ENCODE measurements at regions not wholly inside any gene's neighbourhood (a gene's known extent, or its start where the extent isn't known, plus 50 kb on each side); places are given as distances from the start of the nearest gene placed in this dataset.

DNA sequence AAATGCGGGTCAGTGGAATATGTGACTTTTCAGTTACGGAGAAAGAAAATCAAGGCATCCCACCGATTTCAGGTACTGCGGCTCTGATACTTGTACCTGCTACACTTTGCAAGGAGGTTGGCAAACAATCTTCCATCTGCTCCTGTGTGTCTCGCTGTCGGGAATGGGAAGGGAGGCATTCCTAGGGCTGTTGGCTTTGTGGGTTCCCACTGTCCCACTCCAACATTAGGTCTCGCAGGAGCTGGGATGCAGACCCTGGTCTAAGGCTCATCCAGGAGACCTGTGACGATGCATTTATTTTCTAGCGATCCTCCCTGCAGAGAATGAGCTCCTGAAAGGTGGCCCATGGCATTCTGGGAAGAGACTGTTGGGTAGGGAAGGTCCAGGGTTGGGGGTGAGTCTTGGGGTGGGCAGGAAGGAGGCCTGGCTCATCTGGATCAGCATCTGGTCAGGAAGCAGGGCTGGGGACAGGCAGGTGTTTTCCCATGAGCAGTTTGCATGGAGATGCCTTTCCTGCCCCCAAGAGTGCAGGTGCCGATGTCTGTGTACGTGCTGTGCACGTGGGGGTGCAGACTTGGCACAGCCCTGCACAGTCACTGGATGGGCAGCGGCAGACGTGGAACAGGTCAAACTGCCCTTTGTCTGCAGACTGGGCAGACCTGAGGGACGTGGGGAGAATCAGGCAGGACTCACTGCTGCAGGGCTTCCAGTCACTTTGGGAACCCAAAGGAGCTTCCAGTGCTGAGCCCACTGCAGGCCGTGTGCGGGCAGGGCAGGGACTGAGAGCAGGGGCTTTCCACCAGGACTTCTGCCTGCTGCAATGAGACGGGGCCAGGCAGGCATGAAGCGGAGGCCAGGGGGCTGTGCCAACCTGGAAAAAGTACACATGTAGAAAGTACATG is 152.4 kb downstream of the TEX29 start:
- no peak for DNase-seq
- Mint-ChIP-seq H3K27ac (no peak overlapping the region), H3K27me3 (peaks cover 2% of the 10 kb centered on the region)

DNA sequence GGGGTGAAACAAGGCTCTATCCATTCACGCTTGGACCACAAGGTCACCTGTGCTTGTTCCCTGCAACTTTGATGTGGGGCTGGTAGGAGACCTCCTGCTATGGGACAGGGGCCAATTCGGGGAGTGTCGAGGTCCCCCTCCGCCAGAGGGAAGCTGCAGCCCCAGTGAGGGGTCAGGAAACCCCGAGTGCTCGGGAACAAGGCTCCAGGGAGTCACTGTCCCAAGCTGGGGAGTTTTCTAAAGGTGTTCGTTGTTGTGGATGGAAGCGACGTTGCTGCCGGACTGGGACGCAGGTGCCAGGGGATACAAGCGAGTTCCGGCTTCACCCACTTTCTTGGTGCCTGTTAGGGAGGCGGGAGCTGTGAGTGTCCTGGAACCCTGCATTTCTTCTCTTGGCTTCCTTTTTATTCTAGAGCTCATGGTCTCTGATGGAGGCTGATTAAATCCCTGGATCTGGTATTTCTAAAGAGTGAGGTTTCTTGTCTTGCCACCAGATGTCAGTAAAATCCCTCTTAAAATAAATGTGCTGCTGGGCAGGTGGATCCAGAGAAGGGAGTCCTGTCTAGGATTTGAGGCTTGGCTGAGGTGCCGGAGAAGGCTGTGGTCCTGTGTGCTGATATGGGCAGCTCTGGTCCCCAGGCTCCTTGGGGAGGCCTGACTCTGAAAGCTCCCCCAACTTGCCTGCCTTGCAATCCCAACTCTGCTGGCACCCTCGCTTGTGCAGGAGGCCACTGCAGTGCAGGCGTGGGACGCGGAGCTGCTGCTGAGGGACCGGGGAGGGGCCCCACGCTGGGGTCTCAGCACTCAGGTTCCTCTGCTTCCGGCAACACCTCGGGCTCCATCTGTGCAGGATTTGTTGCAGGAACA is 153.9 kb downstream of the TEX29 start:
- no peaks in the 10 kb centered on the region for H3K36me3 Mint-ChIP-seq (ENCODE audit: low read depth)
- H3K9me3 Mint-ChIP-seq = no peaks in the 10 kb centered on the region
- no peaks in the 10 kb centered on the region for H3K4me1 Mint-ChIP-seq
- no peak overlapping the region for H3K4me3 Mint-ChIP-seq
- no peak for DNase-seq
- no peak overlapping the region for H3K27ac Mint-ChIP-seq
- no peak for ATAC-seq
- no peaks in the 10 kb centered on the region for H3K27me3 Mint-ChIP-seq

More for the DNA sequence above, 152.4 kb downstream of the TEX29 start:
- no peaks in the 10 kb centered on the region for H3K4me1 Mint-ChIP-seq
- H3K9me3 Mint-ChIP-seq = no peaks in the 10 kb centered on the region
- H3K36me3 Mint-ChIP-seq (ENCODE audit: low read depth) = no peaks in the 10 kb centered on the region
- no peak overlapping the region for H3K4me3 Mint-ChIP-seq
- peak; percentile 22 for ATAC-seq

DNA sequence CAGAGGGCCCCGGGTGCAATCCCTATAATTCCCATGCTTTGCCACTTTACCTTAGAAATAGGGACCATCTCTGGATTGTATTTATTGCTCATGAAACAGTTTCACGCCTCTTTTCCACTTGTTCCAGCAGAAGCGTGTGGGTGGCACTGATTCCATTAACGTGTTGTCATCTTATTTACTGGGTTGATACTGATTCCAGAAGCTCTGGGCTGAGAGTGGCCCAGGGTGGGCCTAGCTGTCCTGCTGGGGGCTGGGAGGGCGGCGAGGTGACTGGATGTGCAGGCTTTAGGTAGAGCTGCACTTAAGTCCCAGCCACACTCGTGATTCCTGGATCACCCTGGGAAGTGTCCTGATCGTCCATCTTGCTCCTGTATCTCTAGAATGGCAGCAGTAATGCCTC is 155.0 kb downstream of the TEX29 start:
- Mint-ChIP-seq H3K27me3 (no peaks in the 10 kb centered on the region), H3K4me3 (no peak overlapping the region), H3K27ac (no peak overlapping the region), H3K9me3 (no peaks in the 10 kb centered on the region), H3K36me3 (ENCODE audit: low read depth) (no peaks in the 10 kb centered on the region), H3K4me1 (no peaks in the 10 kb centered on the region)
- DNase-seq (no peak), ATAC-seq (no peak)

DNA sequence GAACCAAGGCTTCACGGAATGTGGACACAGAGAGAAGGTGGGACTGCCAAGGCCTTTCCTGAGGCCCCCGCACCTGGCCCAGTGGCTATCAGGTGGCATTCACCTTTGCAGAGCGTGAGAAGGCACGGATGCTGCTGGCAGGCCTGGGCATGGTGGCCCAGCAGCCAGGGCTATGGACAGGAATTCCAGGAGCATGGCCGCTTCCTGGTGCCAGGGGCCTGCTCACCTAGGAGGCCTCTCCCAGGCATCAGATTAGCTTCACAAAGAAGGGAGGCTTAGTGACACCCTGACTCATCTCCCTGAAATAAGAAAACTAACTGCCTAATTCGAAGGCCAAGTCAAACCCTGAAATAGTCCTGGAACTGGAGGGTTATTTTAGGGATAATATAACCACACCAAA is 155.8 kb downstream of the TEX29 start:
- H3K9me3 Mint-ChIP-seq = no peaks in the 10 kb centered on the region
- no peaks in the 10 kb centered on the region for H3K36me3 Mint-ChIP-seq (ENCODE audit: low read depth)
- H3K27ac Mint-ChIP-seq = no peak overlapping the region
- H3K4me1 Mint-ChIP-seq = no peaks in the 10 kb centered on the region
- H3K4me3 Mint-ChIP-seq = no peak overlapping the region
- H3K27me3 Mint-ChIP-seq = no peaks in the 10 kb centered on the region
- DNase-seq (no peak), ATAC-seq (no peak)

DNA sequence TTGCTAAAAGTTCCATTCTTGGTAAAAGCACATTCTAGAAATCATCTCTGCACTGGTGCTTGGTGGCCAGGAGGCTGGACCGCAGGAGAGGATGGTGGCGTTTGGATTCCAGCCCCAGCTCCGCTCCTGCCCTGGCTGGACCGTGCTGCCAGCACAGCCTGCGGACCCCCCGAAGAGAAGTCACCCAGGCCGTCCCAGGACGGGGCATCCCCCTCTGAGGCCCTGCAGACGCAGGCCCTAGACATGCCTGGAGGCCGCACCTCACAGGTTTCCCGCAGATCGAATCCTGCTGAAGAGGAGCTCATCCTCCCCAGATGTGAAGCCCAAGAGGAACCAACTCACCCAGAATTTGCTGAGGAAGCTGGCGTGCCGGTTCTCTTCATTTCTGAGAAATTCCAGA is 159.0 kb downstream of the TEX29 start:
- H3K27ac Mint-ChIP-seq = no peak overlapping the region
- no peak for DNase-seq
- H3K27me3 Mint-ChIP-seq = no peaks in the 10 kb centered on the region
- no peak overlapping the region for H3K4me3 Mint-ChIP-seq
- no peaks in the 10 kb centered on the region for H3K9me3 Mint-ChIP-seq
- ATAC-seq = no peak
- H3K36me3 Mint-ChIP-seq (ENCODE audit: low read depth) = no peaks in the 10 kb centered on the region
- H3K4me1 Mint-ChIP-seq = no peaks in the 10 kb centered on the region

DNA sequence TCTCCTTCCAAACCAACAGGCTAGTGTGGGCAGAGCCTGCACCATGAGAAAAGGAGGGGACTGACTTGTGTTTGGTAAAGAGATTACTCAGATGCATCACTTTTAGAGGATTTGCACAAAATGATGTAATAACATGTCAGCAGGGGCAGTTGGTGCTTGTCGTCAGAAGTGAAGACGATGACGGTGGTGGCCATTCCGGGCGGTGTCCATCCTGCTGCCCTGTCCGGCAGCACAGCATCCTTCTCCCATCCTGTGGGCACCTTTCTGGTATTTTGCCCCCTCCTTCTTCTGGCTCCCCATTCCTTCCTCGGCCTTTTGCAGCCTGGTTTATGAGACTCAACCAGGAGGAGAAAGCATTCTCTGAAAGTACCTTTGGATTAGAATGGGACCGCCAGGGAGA is 160.1 kb downstream of the TEX29 start:
- no peaks in the 10 kb centered on the region for H3K9me3 Mint-ChIP-seq
- ATAC-seq = no peak
- H3K27me3 Mint-ChIP-seq = no peaks in the 10 kb centered on the region
- no peaks in the 10 kb centered on the region for H3K36me3 Mint-ChIP-seq (ENCODE audit: low read depth)
- no peak overlapping the region for H3K4me3 Mint-ChIP-seq
- H3K27ac Mint-ChIP-seq = no peak overlapping the region
- H3K4me1 Mint-ChIP-seq = no peaks in the 10 kb centered on the region
- no peak for DNase-seq

DNA sequence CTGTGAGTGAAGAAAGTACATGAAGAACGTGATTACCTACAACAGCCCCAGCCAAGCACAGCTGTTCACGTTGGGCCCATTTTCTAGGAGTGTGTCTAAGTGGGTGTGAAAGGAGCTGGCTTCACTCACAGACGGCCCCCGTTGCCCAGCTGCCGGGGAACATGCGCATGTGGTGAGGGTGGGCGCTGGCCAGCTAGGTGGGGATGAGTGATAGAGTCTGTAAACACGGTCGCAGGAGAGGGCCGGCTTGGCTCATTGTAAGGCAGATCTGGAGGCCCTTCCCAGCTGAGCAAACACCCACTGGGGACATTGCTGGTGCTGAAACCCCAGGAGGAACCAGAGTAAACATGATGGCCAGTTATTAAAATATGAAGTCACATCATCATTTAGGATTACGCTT is 160.5 kb downstream of the TEX29 start:
- H3K4me1 Mint-ChIP-seq = no peaks in the 10 kb centered on the region
- no peaks in the 10 kb centered on the region for H3K36me3 Mint-ChIP-seq (ENCODE audit: low read depth)
- no peaks in the 10 kb centered on the region for H3K27me3 Mint-ChIP-seq
- H3K4me3 Mint-ChIP-seq = no peak overlapping the region
- H3K27ac Mint-ChIP-seq = no peak overlapping the region
- H3K9me3 Mint-ChIP-seq = no peaks in the 10 kb centered on the region
- ATAC-seq (no peak), DNase-seq (no peak)

DNA sequence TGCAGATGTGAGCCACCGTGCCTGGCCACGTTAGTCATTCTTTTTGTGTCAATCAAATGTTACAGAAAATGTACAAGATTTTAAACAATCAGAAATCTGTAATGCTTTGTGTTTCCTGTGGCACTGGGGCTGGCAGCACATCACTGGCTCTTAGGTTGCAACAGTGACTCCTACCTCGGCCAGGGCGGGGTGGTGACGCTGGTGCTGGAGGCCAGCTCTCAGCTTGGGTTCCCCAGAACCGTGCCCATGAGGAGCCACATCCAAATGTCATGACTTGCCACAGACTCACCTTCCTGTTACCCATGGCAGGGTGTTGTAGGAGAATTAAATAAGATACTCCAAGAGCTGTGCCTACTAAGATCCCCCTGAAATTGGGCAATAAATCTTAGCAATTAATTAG is 161.7 kb downstream of the TEX29 start:
- H3K4me3 Mint-ChIP-seq = no peak overlapping the region
- no peaks in the 10 kb centered on the region for H3K36me3 Mint-ChIP-seq (ENCODE audit: low read depth)
- no peaks in the 10 kb centered on the region for H3K4me1 Mint-ChIP-seq
- ATAC-seq = no peak
- H3K27me3 Mint-ChIP-seq = no peaks in the 10 kb centered on the region
- no peak overlapping the region for H3K27ac Mint-ChIP-seq
- DNase-seq = no peak
- H3K9me3 Mint-ChIP-seq = peaks cover 3% of the 10 kb centered on the region

DNA sequence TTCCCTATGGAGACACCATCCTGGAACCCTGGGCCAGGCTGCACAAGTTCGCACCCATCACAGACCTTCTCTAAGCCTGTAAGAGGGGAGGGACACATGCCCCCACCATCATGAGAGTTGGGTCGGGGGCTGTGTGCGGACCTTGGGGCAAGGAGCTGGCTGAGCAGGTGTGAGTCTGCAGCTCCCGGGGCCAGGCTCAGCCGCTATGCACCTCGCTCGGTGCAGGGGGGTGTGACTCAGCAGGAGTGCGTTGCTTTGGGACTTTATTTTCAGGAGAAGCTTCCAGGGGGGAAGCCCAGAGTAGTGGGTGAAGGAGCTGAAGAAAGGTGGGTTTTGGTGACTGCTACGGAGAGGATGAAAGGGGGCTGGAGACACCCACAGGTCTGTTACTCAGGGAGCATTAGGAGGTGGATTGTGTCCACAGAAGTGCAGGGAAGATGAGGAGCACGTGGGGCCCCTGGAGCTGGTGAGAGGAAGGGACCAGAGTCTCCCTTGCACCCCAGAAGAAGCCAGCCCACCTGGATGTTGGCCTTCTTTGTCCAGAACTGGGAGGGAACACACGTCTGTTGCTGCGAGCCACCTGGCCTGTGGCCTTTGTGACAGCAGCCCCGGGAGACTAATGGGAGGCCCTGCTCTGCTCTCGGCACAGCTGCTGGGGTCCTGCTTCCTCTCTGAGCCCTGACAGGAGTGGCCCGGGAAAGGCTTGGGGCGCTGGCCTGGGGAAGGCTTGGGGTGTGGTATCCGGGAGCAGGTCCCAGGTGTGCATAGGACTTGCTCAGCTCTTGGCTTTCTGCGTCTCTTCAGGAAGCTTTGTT is 162.6 kb downstream of the TEX29 start:
- H3K4me1 Mint-ChIP-seq = no peaks in the 10 kb centered on the region
- ATAC-seq (no peak), DNase-seq (no peak)
- peaks cover 3% of the 10 kb centered on the region for H3K9me3 Mint-ChIP-seq
- H3K27ac Mint-ChIP-seq = no peak overlapping the region
- H3K36me3 Mint-ChIP-seq (ENCODE audit: low read depth) = no peaks in the 10 kb centered on the region
- H3K27me3 Mint-ChIP-seq = no peaks in the 10 kb centered on the region
- no peak overlapping the region for H3K4me3 Mint-ChIP-seq

DNA sequence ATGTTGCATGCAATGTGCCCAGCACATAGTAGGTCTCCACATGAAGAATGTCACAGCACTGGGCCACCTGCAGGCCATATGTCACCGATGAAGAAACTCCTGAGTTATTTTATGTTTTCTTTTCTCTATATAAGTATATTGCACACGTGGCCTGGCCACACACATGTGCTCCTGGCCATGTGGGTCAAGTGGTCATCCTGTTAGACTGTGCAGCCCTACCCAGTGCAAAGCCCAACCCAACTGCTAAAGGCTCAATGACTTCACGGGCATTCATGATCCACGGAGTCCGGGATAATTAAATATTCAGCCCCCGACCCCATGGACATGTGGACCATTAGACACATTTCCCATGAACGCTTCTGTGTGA is 163.2 kb downstream of the TEX29 start:
- no peak for ATAC-seq
- Mint-ChIP-seq H3K9me3 (peaks cover 3% of the 10 kb centered on the region), H3K4me3 (no peak overlapping the region), H3K27me3 (no peaks in the 10 kb centered on the region), H3K36me3 (ENCODE audit: low read depth) (no peaks in the 10 kb centered on the region), H3K27ac (no peak overlapping the region), H3K4me1 (no peaks in the 10 kb centered on the region)
- DNase-seq = no peak

DNA sequence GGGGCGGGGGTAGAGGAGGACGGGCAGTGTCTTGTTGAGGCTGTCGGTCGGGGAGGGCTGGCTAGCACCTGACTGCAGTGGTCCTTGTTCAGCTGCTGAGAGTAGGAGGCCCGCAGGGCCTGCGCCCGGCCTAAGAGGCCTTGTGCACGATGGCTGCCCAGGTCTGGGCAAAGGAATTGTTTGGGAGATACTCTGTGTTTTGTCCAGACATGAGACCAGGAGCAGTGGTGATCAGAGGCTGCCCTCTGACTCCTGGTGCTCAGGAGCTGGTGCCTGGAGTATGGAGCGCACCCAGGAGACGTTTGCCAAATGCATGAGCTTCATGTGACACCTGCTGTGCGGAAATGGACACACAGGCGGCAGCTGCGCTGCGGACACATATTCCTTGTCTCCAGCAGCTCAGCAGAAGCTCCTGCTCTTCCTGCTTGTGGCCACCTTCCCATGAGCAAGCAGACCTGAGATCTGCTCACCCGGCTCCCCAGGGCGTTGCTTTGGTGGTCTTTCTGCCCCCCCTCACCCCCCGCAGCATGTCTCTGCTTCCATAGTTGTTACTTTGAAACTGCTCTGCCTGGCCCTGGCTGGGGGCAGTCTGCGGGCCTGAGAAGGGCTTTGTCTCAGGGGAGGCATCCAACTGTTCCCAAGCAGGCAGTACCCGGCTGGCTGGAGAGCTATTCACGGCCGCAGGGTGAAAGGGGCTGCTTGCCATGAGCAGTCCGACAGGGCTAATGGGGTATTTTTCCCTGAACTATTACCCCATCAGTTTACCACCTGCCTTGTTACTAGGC is 163.9 kb downstream of the TEX29 start:
- H3K36me3 Mint-ChIP-seq (ENCODE audit: low read depth) = no peaks in the 10 kb centered on the region
- H3K27ac Mint-ChIP-seq = no peak overlapping the region
- no peak overlapping the region for H3K4me3 Mint-ChIP-seq
- H3K9me3 Mint-ChIP-seq = peaks cover 3% of the 10 kb centered on the region
- H3K27me3 Mint-ChIP-seq = no peaks in the 10 kb centered on the region
- ATAC-seq (no peak), DNase-seq (no peak)
- no peaks in the 10 kb centered on the region for H3K4me1 Mint-ChIP-seq

DNA sequence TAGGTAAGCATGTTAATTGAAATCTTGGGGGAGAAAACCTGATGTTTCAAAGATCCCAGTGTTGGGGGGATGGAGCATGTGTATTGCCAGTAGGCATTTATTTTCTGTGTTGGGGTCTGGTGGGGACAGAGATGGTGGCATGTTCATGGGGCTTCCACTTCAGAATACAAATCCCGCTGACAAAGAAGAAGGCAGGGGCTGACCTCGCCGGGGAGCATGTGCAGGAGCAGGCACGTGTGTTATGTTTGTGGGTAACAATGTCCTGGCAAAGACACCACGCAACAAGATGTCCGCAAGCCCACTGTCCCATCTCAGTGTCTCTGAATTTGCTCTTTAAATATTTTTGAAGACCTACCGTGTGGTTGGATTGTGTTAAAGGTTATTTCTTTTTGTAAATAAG is 164.5 kb downstream of the TEX29 start:
- no peak for ATAC-seq
- no peak overlapping the region for H3K4me3 Mint-ChIP-seq
- no peaks in the 10 kb centered on the region for H3K36me3 Mint-ChIP-seq (ENCODE audit: low read depth)
- no peaks in the 10 kb centered on the region for H3K27me3 Mint-ChIP-seq
- no peaks in the 10 kb centered on the region for H3K4me1 Mint-ChIP-seq
- DNase-seq = no peak
- H3K9me3 Mint-ChIP-seq = peaks cover 3% of the 10 kb centered on the region
- no peak overlapping the region for H3K27ac Mint-ChIP-seq

DNA sequence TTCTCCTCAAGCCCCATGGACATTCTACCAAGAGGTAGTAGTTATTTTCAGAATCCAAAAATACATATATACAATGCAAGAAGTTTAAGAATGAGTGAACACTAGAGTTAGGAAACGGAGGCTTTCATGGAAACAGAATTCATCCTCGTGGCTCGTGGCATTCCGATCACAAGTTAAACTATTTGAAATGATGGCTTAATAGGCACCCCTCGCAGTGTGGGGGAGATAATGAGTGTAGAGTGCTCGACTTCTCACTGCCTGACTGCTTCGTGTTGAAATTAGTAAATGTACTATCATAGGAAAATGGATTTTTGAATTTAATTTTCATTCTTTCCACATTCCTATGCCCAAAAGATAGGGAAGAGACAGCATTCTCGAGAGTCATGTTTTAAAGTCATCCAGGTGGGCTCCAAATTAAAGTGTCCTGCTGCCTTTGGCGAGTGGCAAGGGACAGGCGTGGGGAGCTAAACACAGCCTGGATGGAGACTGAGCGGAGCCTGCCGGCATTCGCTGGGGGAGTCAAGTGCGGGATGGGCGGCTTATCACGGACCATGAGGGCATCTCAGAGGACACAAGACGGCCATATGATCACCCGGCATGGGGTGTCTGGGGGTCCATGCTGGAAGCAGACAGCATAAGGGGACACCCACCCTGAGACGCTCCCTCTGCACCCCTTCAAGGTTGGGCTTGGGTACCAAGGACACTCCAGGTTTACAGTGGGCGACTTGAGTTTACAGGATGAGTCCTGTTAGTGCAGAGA is 165.2 kb downstream of the TEX29 start:
- Mint-ChIP-seq H3K4me3 (no peak overlapping the region), H3K9me3 (peaks cover 3% of the 10 kb centered on the region), H3K27ac (no peak overlapping the region), H3K4me1 (no peaks in the 10 kb centered on the region), H3K36me3 (ENCODE audit: low read depth) (no peaks in the 10 kb centered on the region), H3K27me3 (no peaks in the 10 kb centered on the region)
- no peak for DNase-seq
- no peak for ATAC-seq

All from activated naive CD8-positive, alpha-beta T cell treated with anti-CD3 and anti-CD28 coated beads, Interleukin-2, amount 50 U/mL, for 24 hours (primary cell).